MM.1S (cell line): ENCODE measurements at regions not wholly inside any gene's neighbourhood (a gene's known extent, or its start where the extent isn't known, plus 50 kb on each side); places are given as distances from the start of the nearest gene placed in this dataset.

Experiments used
- CTCF ChIP-seq: fragments of 300-600 bp; sonication (generic); IDR thresholded peaks from 2 replicates; pipeline ENCODE4 v1.5.1; 2016; ENCODE audit warnings: antibody characterized with exemption, low read length, mixed read lengths
- EZH2 ChIP-seq: fragments of 300-600 bp; sonication (generic); optimal IDR thresholded peaks from 2 replicates; pipeline ENCODE3; 2017; ENCODE audit warnings: low read depth, mild to moderate bottlenecking, antibody characterized with exemption, low read length, mixed read lengths
- EZH2phosphoT487 ChIP-seq: fragments of 300-600 bp; sonication (generic); IDR thresholded peaks from 2 replicates; pipeline ENCODE4 v1.6.1; 2018; ENCODE audit warnings: antibody characterized with exemption, low read length

DNA sequence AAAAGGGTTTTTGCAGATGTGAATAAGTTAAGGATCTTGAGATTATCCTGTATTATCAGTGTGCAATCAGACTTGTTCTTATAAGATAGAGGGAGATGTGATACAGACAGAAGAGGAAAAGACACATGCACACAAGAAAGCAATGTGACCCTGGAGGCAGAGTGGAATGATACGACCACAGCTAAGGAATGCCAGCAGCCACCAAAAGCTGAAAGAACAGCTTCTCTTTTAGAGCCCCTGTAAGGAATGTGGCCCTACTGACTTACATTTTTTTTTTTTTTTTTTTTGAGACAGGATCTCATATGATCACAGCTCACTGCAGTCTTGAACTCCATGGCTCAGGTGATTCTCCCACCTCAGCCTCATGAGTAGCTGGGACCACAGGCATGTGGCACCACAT is 62.3 kb upstream of the CNTNAP4 start:
- TF ChIP-seq CTCF: no peak
- no peak for TF ChIP-seq EZH2
- no peak for TF ChIP-seq EZH2phosphoT487
